ENCODE measurements at regions not wholly inside any gene's neighbourhood (a gene's known extent, or its start where the extent isn't known, plus 50 kb on each side); places are given as distances from the start of the nearest gene placed in this dataset.

DNA sequence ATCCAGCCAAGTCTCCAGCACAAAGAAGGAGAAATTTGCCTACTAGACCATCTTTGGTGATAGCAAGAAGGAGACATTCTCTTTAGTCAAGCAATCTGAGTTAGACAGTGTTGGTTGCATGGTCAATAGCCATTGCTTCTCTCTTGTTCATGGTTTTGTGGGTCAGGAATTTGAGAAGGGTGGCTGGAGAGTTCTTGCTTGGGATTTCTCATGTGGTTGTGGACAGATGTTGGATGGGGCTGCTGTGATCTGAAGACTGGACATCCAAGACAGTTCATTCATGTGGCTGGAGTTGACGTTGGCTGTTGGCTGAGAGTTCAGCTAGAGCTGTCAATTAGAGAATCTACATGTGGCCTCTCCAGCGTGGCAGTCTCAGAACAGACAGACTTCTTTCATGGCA lies 322.3 kb upstream of the PRDM1 start:
- no peak for DNase-seq (ENCODE audit: low spot score)

DNA sequence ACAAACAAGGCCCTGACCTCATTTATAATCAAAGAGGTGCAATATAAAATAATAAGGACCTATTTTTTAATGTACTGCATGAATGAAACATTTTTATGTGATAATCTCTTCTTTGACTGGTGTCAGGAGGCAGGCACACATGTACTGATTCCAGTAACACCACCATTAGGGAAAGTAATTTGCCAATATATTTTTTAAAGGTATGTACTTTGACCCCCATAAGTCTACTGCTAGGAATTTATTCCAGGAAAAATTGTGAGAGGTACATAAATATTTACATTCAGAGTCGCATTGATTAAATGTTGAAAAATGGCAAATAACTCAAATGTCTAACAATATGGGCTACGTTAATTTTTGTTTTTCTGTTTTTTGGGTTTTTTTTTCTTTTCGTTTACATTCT lies 325.4 kb upstream of the PRDM1 start:
- DNase-seq (ENCODE audit: low spot score) = no peak

DNA sequence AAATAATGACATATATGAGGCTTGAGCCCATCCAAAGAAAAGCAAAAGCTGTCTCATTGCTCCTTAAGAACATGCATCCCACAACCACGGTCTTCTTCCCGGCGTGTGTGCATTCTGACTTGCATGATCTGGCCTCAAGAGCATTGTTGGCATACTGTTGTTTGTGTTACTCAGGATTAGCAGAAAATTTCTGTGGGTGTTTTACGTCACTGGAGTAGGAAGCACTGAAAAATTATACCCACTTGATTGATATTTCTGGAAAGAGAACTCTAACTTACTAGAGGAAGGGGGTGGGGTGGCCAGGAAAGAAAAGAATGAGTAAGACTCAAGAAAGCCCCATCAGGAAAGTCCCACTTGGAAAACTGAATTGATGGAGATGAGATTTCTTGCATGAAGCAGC lies 326.2 kb upstream of the PRDM1 start:
- no peak for DNase-seq (ENCODE audit: low spot score)

DNA sequence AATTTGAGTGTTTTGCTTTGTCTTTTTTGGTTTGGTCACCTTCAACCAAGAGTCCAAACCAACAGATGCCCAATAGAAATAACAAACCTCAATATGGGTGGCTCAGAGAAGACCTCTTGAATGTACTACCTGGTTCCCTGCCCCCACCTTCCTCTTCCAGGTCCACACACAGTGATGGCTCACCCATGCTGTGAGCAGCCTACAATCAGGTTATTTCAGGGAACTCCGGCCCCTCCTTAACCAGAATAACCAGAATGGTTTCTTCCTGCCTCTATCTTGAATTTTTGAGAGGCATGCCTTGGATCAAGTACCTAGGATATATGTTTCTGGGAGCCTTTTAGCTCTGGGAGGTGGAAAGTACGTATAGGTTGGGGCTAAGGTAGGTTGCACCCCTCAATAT lies 327.1 kb upstream of the PRDM1 start:
- DNase-seq (ENCODE audit: low spot score) = no peak

DNA sequence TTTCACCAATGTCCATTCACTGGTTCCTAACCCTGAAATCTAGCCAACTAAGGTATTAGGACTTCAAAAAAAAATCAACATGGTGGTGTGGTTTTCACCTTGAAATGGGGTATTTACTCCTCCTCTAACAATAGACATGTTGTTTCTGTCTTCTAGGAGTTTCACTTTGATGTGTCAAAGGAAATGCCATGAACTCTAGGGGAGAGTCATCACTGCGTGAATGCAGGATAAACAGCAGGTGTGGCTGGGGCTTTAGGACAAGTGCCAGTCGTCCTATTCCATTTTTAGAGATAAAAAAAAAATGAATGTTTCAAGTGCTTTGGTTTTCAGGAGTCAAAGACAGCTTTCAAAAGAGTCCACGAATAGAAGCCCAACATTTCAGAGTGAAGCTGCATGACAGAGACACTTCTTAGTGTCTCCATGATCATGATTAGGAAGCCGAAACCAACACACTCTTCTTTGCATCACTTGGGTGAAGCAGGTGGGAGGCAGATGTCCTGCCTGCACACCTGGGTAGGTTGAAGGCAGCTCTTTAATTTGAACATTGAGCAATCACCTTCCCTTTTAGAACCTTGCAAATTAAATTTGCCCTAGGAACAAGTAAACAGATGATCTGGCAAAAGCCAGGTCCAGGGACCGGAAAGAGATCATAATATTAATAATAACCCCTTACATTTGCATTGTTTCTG lies 328.5 kb upstream of the PRDM1 start:
- no peak for DNase-seq (ENCODE audit: low spot score)

GRCh38 chr6:105755885-105756284 lies 330.3 kb upstream of the PRDM1 start:
- DNase-seq (ENCODE audit: low spot score) = no peak

GRCh38 chr6:105753620-105754211 lies 332.4 kb upstream of the PRDM1 start:
- DNase-seq (ENCODE audit: low spot score) = no peak

GRCh38 chr6:105753207-105753606 lies 332.9 kb upstream of the PRDM1 start:
- DNase-seq (ENCODE audit: low spot score) = no peak

DNA sequence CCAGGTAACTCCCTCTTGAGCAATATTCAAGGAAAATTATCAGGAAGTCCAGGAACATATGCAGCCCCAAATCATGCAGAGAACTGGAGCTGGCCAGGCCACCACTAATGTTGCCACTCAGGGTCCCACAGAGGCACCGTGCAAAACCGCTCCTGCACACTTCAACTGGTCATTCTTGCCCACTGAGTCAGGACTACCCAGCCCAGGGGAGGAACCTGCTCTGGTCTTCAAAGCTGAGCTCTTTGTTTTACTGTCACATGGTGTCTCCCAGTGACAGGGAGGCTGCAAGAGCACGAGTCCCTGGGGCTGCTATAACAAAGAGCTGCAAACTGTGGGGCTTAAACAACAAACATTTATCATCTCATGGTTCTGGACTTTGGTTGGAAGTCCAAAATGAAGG lies 336.0 kb upstream of the PRDM1 start:
- no peak for DNase-seq (ENCODE audit: low spot score)

GRCh38 chr6:105748737-105749161 lies 337.4 kb upstream of the PRDM1 start:
- DNase-seq (ENCODE audit: low spot score) = peak; percentile 6

- DNase-seq (ENCODE audit: low spot score) = no peak
These were observed 338.2 kb upstream of the PRDM1 start for GRCh38 chr6:105747823-105748405.

GRCh38 chr6:105746509-105746908 lies 339.6 kb upstream of the PRDM1 start:
- no peak for DNase-seq (ENCODE audit: low spot score)

GRCh38 chr6:105746130-105746505 lies 340.0 kb upstream of the PRDM1 start:
- no peak for DNase-seq (ENCODE audit: low spot score)

GRCh38 chr6:105745464-105746129 lies 340.5 kb upstream of the PRDM1 start:
- DNase-seq (ENCODE audit: low spot score) = no peak

DNA sequence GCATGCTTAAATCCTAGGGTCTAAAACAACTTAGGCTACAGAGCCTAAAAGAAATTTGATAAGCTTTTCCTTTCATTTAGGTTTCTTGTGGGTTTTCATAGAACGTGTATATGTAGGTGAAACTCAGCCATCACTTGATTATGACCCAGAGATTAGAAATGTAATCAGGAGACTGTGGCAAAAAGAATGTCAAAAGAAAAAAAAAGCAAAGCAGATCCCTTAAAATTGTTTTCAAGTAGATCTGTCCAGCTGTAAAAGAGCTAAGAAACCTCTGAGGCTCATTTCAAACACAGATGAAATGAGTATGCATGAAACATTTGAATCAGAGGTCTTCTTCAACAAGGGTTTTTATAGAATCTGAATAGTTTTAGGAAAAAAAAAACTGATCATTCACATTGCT lies 341.3 kb upstream of the PRDM1 start:
- no peak for DNase-seq (ENCODE audit: low spot score)

- no peak for DNase-seq (ENCODE audit: low spot score)
These were observed 338.2 kb upstream of the PREP start for GRCh38 chr6:105740946-105741645.

DNA sequence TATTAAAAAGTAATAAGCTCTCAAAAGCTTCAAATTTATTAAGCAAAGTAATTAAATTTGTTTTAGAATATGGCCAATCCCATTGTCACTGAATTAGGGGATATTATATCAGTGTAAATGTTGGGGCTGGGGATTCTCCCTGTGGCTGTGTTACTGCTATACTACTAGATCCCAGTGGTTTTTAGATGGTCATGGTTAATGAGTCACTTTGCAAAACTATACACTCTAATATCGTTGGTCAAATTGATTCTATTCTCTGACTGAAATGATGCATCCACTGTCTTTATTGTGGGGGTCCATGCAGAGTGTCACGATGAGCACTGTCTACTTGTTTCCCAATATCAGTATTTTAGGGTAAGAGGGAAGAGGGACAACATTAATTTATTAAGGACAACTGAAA lies 336.9 kb upstream of the PREP start:
- DNase-seq (ENCODE audit: low spot score) = no peak

DNA sequence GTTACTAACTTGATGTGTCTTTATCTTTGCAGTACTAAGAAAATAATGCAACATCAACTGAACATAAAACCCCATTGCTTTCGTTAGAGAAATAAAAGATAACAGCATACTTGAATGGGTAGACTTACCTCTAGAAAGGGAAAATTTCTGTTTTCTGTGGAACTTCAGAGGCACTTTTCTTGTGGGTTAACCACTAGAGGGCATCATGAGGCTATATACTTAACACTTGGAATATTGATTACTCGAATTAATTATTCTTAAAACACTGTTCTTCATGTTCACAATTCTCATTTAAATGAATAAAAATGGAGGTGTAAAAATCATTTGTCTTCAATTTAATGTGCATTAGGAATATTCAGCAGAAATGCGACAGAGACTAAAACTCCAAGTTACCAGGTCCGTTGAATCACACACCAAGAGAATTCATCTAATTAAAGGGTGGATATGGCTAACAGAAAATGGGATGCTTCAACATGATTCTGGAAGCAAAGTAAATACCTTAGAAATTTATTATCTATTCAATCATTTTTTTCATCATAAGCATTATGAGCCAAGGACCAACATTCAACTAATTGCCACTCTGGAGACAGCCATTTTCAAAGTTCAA lies 330.8 kb upstream of the PREP start:
- DNase-seq (ENCODE audit: low spot score) = peak; percentile 58

- no peak for DNase-seq (ENCODE audit: low spot score)
These were observed 326.1 kb upstream of the PREP start for GRCh38 chr6:105728995-105729394.

DNA sequence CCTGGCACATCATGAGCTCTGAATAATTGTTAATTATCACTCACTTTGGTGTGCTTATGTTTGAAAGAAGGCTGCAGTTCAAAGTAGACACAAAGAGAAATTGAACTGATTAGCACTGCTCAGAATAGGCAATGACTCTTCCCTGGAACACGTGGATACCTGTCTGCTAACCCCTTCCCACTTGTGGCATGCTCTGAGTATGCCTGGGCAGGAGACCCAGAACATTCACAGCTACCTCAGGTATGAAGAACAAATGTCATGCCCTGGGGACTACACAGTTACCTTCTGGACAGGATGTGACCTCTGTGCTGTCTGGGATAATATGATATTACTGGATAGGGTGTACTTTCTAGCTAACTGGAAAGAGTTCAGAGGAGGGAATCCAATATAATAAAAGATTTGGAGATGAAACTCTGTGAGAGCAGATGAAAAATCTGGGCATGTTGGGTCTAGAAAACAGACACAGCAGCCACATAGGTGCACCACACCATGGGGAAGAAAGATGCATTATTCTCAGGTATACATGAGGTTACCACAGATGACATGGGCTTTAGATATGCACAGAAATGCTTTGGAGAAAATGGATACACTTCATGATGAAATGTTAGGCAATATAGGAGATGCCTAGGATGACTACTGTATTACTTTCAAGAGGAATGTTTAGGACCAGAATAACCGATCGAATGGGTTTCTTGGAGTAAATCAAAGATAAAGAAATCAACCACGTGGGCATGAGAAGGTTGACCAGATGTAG lies 324.2 kb upstream of the PREP start:
- DNase-seq (ENCODE audit: low spot score) = no peak

GRCh38 chr6:105714846-105715245 lies 312.0 kb upstream of the PREP start:
- no peak for DNase-seq (ENCODE audit: low spot score)
